ENCODE measurements at regions not wholly inside any gene's neighbourhood (a gene's known extent, or its start where the extent isn't known, plus 50 kb on each side); places are given as distances from the start of the nearest gene placed in this dataset.

DNA sequence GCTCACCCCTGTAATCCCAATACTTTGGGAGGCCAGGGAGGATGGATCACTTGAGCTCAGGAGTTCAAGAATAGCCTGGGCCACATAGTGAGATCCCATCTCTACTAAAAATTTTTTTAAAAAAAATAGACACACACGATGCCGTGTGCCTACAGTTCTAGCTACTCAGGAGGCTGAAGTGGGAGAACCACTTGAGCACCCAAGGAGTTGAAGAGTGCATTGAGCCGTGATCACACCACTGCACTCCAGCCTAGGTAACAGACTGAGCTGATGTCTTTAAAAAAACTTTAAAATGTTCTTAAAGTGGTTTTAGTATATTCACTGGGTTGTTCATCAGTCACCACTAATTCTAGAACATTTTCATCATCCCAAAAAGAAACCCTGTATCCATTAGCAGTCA, 51.9 kb upstream of the RNF38 start:
- no peaks in the 10 kb centered on the region for H3K36me3 ChIP-seq
- no peak overlapping the region for H3K4me3 ChIP-seq
- H3K27me3 ChIP-seq (replicated peaks; ENCODE audit: insufficient read depth): no peaks in the 10 kb centered on the region
- TF ChIP-seq POLR2AphosphoS5 (IDR thresholded peaks at IDR 0.05) (no peak), POLR2A (IDR thresholded peaks at IDR 0.05) (no peak)
- TF ChIP-seq, protein P1, sequence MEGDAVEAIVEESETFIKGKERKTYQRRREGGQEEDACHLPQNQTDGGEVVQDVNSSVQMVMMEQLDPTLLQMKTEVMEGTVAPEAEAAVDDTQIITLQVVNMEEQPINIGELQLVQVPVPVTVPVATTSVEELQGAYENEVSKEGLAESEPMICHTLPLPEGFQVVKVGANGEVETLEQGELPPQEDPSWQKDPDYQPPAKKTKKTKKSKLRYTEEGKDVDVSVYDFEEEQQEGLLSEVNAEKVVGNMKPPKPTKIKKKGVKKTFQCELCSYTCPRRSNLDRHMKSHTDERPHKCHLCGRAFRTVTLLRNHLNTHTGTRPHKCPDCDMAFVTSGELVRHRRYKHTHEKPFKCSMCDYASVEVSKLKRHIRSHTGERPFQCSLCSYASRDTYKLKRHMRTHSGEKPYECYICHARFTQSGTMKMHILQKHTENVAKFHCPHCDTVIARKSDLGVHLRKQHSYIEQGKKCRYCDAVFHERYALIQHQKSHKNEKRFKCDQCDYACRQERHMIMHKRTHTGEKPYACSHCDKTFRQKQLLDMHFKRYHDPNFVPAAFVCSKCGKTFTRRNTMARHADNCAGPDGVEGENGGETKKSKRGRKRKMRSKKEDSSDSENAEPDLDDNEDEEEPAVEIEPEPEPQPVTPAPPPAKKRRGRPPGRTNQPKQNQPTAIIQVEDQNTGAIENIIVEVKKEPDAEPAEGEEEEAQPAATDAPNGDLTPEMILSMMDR (IDR thresholded peaks at IDR 0.05): no peak
- DNase-seq (ENCODE audit: low spot score): no peak
- no peak overlapping the region for H3K27ac ChIP-seq
- intact Hi-C loops (cut with DNase I): no loop called here
- H3K4me1 ChIP-seq (replicated peaks): no peaks in the 10 kb centered on the region
- H3K9me3 ChIP-seq: no peaks in the 10 kb centered on the region
- 90% methylated on average over 3 of the region's 3 CpGs for WGBS

DNA sequence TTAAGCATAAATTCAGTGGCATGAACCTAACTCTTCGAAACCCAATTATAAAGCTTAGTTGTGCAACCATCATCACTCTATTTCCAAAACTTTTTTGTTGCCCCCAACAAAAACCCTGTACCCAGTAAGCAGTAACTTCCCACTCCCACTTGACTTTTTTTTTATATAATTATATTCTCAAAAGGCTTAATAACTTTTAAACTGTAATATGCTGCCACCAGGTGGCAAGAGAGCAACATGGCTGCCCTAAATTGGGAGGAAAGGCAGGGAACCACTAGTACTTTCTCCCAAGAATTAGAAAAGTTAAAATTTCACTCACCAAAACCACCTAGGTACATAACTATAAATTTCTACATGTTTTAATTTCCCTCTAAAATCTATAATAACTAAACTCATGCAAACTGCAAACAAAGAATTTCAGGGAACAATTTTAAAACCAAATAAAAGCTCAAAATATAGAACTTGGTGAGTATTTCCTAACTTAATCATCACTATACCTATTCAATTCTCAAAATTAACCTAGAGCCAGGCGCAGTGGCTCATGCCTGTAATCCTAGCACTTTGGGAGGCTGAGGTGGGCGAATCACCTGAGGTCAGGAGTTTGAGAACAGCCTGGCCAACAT, 50.2 kb upstream of the RNF38 start:
- H3K27ac ChIP-seq: no peak overlapping the region
- H3K27me3 ChIP-seq (replicated peaks; ENCODE audit: insufficient read depth): no peaks in the 10 kb centered on the region
- no peak overlapping the region for H3K4me3 ChIP-seq
- no peaks in the 10 kb centered on the region for H3K36me3 ChIP-seq
- H3K4me1 ChIP-seq (replicated peaks): no peaks in the 10 kb centered on the region
- no peak for TF ChIP-seq POLR2AphosphoS5 (IDR thresholded peaks at IDR 0.05)
- TF ChIP-seq, protein P1 (IDR thresholded peaks at IDR 0.05): peak; percentile 22 to 78 (median 69)
- no peak for TF ChIP-seq POLR2A (IDR thresholded peaks at IDR 0.05)
- WGBS: 93% methylated on average over 3 of the region's 3 CpGs
- no peaks in the 10 kb centered on the region for H3K9me3 ChIP-seq
- DNase-seq (ENCODE audit: low spot score): peak; percentile 36
- intact Hi-C loops (cut with DNase I): no loop called here
